GM20431 (cell line): ENCODE measurements at regions not wholly inside any gene's neighbourhood (a gene's known extent, or its start where the extent isn't known, plus 50 kb on each side); places are given as distances from the start of the nearest gene placed in this dataset.

Experiments used
- in situ Hi-C: fragments of 300-500 bp; cut with MseI, MboI; formaldehyde crosslinking; loops from one replicate; pipeline ENCODE4 v1.15.0; 2020; ENCODE audit warnings: low sequenced_read_pairs; ENCODE audit not compliant: unreplicated experiment

GRCh38 chr13:111472083-111472482 lies 151.6 kb downstream of the TEX29 start:
- in situ Hi-C loops: loop anchor here (25.0 kb wide), 1 partner anchor 1140 kb away; no protein-coding TSS in a partner anchor

- in situ Hi-C loops: loop anchor here (25.0 kb wide), 1 partner anchor 1139 kb away; no protein-coding TSS in a partner anchor
These were observed 152.4 kb downstream of the TEX29 start for GRCh38 chr13:111472559-111473460.

GRCh38 chr13:111474136-111475002 lies 153.9 kb downstream of the TEX29 start:
- in situ Hi-C loops: loop anchor here (25.0 kb wide), 1 partner anchor 1138 kb away; no protein-coding TSS in a partner anchor

- in situ Hi-C loops: no loop called here
These were observed 155.0 kb downstream of the TEX29 start for GRCh38 chr13:111475488-111475887.

GRCh38 chr13:111476197-111476596 lies 155.8 kb downstream of the TEX29 start:
- in situ Hi-C loops: no loop called here

- in situ Hi-C loops: no loop called here
These were observed 159.0 kb downstream of the TEX29 start for GRCh38 chr13:111479412-111479811.

- in situ Hi-C loops: no loop called here
These were observed 160.1 kb downstream of the TEX29 start for GRCh38 chr13:111480503-111480902.

GRCh38 chr13:111480976-111481375 lies 160.5 kb downstream of the TEX29 start:
- in situ Hi-C loops: no loop called here

- in situ Hi-C loops: no loop called here
These were observed 161.7 kb downstream of the TEX29 start for GRCh38 chr13:111482126-111482525.

GRCh38 chr13:111482806-111483620 lies 162.6 kb downstream of the TEX29 start:
- in situ Hi-C loops: no loop called here

- in situ Hi-C loops: no loop called here
These were observed 163.2 kb downstream of the TEX29 start for GRCh38 chr13:111483621-111483987.

- in situ Hi-C loops: no loop called here
These were observed 163.9 kb downstream of the TEX29 start for GRCh38 chr13:111484141-111484925.

GRCh38 chr13:111484959-111485358 lies 164.5 kb downstream of the TEX29 start:
- in situ Hi-C loops: no loop called here

GRCh38 chr13:111485491-111486250 lies 165.2 kb downstream of the TEX29 start:
- in situ Hi-C loops: no loop called here

- in situ Hi-C loops: no loop called here
These were observed 165.9 kb downstream of the TEX29 start for GRCh38 chr13:111486331-111486730.

- in situ Hi-C loops: no loop called here
These were observed 166.4 kb downstream of the TEX29 start for GRCh38 chr13:111486801-111487200.

GRCh38 chr13:111488486-111489132 lies 168.2 kb downstream of the TEX29 start:
- in situ Hi-C loops: no loop called here

GRCh38 chr13:111489301-111489700 lies 168.9 kb downstream of the TEX29 start:
- in situ Hi-C loops: no loop called here
